Head of caudate nucleus (tissue), 42 donors: ENCODE measurements at regions not wholly inside any gene's neighbourhood (a gene's known extent, or its start where the extent isn't known, plus 50 kb on each side); places are given as distances from the start of the nearest gene placed in this dataset.

Experiments
- DNase-seq, 42 donors: peaks; one replicate each; pipeline versions ENCODE4 v3.0.0 to v3.0.0-alpha.2; 2020 to 2021; ENCODE audit warnings: mixed read lengths in 7 of 42
- intact Hi-C: fragments of 100-400 bp; cut with DNase I; formaldehyde crosslinking; loops from one replicate; pipeline ENCODE4 v1.15.0; 2022

GRCh38 chr14:85947461-85948139 lies 417.7 kb downstream of the FLRT2 start:
- peak in 9 of 42 donors; percentile 2 to 58 (median 29) for DNase-seq
- intact Hi-C loops = no loop called here

DNA sequence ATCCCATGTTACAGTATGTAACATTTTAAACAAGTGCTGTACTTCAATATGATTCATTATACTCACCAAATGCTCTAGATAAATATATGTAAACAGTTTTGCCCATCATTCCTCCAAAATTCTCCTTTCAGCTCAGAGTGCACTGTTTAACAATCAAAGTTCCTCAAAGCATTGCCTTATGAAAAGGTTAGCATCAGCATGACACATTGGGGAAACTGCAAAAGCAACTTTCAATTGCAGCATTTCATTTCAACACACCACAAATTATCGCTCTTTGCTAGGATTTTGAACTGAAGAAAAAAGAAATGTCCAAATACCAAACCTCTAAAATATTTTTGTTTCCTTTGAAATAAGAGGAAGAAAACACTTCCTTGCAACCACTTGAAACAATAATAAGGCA lies 413.2 kb downstream of the FLRT2 start:
- intact Hi-C loops = no loop called here
- no peak for DNase-seq

GRCh38 chr14:85934886-85935254 lies 404.9 kb downstream of the FLRT2 start:
- DNase-seq = no peak
- intact Hi-C loops = no loop called here

- DNase-seq = peak in 23 of 42 donors; percentile 5 to 66 (median 19)
- intact Hi-C loops = no loop called here
Measured at GRCh38 chr14:85934123-85934885, 404.4 kb downstream of the FLRT2 start.

DNA sequence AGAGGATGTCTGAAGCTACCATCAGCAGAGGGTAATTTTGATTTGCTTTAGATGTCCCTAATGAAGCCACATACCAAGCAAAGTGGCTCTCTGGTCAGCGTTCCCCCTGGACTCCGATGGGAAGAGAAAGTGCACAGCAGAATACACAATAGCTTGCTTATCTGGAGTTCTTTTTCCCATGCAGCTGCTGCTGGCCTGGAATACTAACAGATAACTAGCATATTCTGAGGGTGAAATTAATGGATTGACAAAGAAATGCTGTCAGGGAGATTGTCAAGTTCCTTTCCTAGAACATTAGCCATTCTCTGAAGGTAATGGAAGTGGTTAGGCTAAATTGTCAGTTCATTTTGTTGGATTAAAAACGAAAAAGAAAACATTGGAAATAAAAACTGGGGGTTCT lies 391.3 kb downstream of the FLRT2 start:
- intact Hi-C loops = no loop called here
- peak in 30 of 42 donors; percentile 1 to 70 (median 34) for DNase-seq

DNA sequence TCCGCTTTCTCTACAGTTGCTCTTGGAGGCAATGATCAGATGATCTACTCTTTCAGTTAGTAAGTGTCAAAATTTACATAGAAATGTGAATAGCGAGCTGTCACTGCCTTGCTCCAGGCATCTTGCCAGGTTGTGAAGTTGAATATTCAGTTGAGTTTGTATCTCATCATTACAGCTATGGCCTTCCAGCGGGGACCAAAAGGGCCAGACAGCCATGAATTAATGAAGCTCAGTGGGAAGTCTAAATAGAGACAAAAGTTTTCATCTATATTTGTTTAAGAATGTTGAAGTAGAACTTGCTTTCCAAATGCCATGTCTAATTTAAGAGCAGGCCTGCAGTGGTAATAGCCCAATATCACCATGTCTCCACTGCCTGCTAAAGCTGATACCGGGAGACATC lies 387.8 kb downstream of the FLRT2 start:
- intact Hi-C loops = no loop called here
- peak in 38 of 42 donors; percentile 11 to 82 (median 52) for DNase-seq

DNA sequence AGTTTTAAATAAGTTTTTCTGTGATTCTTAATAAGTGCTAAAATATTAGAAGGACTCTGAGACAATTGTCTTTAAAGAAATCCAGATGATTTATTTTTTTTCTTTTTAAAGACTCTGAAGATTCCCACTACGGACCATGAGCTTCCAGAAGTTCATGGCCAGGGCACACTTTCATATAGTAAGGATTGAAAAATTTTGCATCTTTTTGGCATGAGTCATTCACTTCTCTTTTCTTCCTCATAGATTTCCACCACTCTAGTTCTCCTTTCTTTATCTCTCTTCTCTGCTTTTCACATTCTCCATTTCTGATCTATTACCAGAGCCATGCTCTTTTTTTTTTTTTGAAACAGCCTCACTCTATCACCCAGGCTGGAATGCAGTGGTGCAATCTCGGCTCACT lies 385.8 kb downstream of the FLRT2 start:
- DNase-seq = no peak
- intact Hi-C loops = no loop called here

DNA sequence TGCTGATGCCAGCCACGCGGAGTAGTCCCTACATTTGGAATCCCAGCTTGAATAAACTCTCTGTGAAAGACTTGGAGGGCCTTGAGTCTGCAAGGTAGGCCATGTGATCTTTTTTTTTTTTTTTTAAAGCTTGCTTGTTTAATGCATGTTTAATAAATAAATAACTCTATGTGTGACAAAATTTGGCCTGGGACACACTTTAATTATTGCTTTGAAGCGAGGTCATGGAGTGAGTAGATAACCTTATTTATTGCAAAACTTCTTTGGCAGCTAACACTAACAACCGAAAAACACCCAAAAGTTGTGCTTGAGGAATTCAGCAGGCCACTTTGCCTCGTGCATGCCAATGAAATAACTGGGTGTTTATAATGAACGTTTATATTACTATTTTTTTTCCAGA lies 382.2 kb downstream of the FLRT2 start:
- no peak for DNase-seq
- intact Hi-C loops = no loop called here

GRCh38 chr14:85911044-85911443 lies 381.1 kb downstream of the FLRT2 start:
- no peak for DNase-seq
- intact Hi-C loops = no loop called here

DNA sequence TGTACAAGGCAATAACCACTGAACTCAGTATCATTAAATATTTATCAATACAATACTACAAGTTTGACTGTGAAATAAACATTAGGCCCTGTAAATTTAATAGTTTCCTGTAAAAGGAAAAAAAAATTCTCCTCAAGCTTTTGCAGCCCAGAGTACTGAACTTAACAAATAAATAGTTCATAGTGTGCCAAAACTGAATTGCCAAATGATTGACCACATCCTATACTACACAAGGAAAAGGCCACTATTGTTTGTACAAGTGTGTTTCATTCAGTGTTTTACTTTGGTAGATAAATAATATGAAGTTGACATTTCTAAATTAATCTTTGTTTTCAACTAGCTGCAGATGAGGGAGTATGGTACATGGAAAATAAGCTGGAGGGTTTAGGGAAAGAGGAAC lies 379.6 kb downstream of the FLRT2 start:
- DNase-seq = no peak
- intact Hi-C loops = no loop called here

GRCh38 chr14:85907536-85907935 lies 377.6 kb downstream of the FLRT2 start:
- intact Hi-C loops = no loop called here
- no peak for DNase-seq

GRCh38 chr14:85897808-85898207 lies 367.9 kb downstream of the FLRT2 start:
- intact Hi-C loops = no loop called here
- DNase-seq = no peak

DNA sequence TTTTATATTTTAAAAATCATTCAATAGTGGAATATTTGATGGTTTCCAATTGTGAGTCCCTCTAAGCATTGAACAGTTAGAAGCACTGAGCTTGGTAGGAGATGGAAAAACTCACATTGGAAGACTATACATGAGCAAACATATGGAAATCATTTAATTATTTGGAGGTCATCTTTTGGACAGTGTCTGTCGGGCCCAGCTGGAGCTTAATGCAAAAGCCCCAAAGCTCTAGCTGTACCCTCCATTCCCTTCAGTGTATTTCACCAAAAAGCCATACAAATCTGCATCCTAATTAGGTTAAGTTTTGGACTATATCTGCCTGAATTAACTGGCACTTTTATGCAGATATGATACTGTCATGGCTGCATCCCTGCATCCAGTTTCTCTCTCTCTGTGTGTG lies 365.7 kb downstream of the FLRT2 start:
- DNase-seq = no peak
- intact Hi-C loops = no loop called here

DNA sequence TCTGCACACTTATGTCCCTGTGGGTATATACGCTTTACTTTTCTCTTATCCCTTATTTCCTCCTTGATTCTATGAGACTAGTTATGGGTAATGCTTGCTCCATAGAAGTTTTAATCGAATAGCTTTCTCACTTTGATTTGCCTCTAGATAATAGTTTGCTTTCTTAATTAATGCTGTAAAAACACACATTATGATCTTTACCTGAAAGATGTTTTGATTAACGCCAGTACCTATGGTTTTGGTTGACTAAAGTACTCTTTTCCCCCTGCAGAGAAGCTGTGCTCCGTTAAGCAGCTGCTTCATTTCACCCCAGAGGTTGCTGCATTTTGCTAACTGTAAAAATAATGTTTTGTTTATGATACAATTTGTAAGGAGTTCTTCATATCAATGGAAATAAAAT lies 362.3 kb downstream of the FLRT2 start:
- no peak for DNase-seq

GRCh38 chr14:85883966-85884365 lies 354.0 kb downstream of the FLRT2 start:
- intact Hi-C loops = no loop called here
- DNase-seq = no peak

More for the DNA sequence above, 362.3 kb downstream of the FLRT2 start:
- intact Hi-C loops = no loop called here

GRCh38 chr14:85883101-85883500 lies 353.2 kb downstream of the FLRT2 start:
- intact Hi-C loops = no loop called here
- DNase-seq = no peak

GRCh38 chr14:85881935-85882334 lies 352.0 kb downstream of the FLRT2 start:
- no peak for DNase-seq
- intact Hi-C loops = no loop called here

- DNase-seq = no peak
- intact Hi-C loops = no loop called here
Measured at GRCh38 chr14:85878874-85879273, 348.9 kb downstream of the FLRT2 start.

- intact Hi-C loops = no loop called here
- no peak for DNase-seq
Measured at GRCh38 chr14:85873006-85873405, 343.1 kb downstream of the FLRT2 start.

DNA sequence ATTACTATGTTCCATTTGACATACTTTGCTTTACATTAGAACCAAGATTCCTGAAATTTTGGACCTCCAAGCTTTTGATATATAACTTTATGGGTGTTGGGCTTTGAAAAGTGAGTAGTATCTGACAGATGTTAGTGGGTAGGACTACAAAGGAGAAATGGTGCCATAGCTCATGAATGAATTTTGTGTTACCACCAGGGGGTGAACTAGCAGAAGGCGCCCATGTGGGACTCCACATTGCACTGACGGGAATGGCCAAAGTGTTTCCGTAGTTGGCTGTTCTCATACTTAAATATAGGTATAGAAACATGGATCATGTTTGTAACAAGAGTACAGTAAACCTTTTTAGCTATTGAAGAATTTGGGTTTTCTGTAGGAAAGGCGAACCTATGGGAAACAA lies 337.5 kb downstream of the FLRT2 start:
- intact Hi-C loops = no loop called here

GRCh38 chr14:85865701-85866100 lies 335.8 kb downstream of the FLRT2 start:
- no peak for DNase-seq
- intact Hi-C loops = no loop called here

More for the DNA sequence above, 337.5 kb downstream of the FLRT2 start:
- DNase-seq = no peak
